ENCODE measurements at regions not wholly inside any gene's neighbourhood (a gene's known extent, or its start where the extent isn't known, plus 50 kb on each side); places are given as distances from the start of the nearest gene placed in this dataset.
"Not testable (repeated sequence)": the region's sequence is repeated elsewhere in the genome, so short reads cannot be mapped to it uniquely, and the experiment has no call there.

- DNase-seq (ENCODE audit: low read depth in 2 of 2): no peak
These were observed 50.1 kb upstream of the ACSL4 start for GRCh38 chrX:109782994-109783700.

- no peak for DNase-seq (ENCODE audit: low read depth in 2 of 2)
These were observed 50.6 kb upstream of the ACSL4 start for GRCh38 chrX:109783701-109784079.

DNA sequence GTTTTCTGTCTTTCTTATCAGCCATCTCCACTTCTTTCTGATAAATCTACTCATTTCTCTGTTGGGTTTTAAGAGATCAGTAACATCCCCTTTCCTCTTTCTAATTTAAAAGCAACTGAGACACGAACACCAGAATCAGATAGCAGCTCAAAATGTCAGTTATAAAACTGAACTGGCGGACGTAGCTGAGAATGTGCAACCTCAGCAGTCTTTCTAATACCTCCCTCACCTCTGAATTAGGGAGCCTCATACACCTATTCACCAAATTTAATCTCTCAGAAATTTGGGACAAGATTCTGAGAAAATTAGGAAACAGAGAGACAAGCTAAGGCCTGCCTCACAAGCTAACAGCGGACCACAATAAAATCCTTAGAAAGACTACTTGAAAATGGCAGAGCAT is 52.0 kb upstream of the ACSL4 start:
- DNase-seq (ENCODE audit: low read depth in 2 of 2): no peak

- DNase-seq (ENCODE audit: low read depth in 2 of 2): not testable (repeated sequence)
These were observed 57.5 kb upstream of the ACSL4 start for GRCh38 chrX:109790511-109790910.

DNA sequence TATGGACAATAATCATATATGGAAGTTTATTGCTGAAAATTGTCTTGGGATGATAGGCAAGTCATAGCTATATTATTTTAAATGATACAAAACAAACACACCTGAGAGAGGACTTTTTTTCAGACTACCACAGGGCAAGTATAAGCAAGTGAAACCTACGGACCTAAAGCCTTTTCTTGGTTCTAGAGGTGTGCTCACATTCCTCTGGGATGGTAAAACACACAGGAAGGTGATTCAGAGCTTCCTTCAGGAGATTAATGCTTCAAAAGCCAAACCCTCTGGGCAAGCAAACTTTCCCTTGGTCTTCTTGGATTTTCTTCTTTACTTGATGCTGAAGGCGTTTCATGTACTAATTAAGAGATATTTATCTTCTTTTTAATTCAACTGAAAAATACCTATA is 60.1 kb upstream of the ACSL4 start:
- no peak for DNase-seq (ENCODE audit: low read depth in 2 of 2)

DNA sequence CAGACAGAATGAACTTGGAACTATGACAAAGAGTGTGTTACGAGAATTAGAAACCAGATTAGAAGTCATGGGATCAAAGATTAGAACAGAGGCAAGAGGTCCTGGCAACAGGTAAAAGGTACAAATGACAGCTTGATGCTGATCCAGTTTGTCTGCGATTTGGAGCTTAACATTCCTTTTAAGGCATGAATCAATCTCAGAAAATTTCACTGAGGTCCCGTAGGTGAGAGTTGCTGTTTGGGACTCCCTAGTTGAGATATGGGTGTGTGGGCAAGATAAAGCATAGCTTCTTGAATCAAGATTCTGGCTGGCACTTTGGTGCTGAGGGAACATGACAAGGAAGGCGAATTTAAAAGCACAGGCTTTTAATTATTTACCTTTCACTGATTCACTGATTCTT is 62.6 kb upstream of the ACSL4 start:
- DNase-seq (ENCODE audit: low read depth in 2 of 2): no peak

DNA sequence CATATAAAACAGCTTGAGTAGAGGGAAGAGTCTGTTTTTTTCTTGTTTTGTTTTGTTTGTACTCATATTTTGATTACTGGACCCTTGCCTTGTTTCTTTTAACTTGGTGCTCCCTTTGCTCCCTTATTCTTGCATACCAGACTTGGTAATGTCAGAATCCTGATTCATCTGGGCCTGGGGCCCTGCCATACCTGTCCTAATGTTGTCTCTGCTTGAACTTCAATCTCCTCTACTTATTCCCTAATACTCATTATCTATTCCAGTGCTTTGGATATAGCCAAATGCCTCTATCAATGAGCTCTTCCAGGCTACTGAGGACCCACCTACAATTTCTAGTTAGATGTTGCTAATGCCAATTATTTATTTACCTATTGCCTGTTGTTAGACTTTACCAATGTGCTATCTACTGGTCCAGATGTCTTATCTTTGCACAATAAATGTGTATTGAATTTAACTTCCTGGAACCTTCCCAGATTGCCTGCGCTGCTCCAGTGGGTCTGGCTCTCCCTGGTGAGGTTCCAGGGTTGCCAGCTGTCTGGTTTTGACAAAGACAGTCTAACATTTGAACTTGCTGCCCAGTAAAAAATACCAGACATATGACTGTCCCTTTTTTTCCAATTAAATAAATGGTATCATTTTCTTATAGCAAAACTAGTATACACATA is 64.4 kb upstream of the ACSL4 start:
- no peak for DNase-seq (ENCODE audit: low read depth in 2 of 2)

DNA sequence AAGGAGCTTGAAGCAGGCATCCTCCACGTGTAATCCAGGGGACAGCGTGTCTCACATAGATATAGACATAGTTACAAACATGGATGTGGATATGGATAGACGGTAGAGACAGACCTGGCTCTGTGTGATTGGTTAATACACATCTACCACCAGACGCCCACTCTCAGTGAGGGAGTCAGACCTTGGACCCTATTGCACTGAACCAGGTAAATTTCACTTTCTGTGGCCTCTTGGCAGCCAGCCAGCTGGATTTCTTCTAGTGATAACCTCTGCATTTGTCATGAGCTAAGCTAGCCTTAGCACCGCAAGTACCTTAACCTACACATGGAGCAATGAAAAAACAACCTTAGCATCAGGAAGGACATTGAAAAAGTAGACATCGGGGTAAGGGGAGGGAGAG is 79.2 kb upstream of the ACSL4 start:
- no peak for DNase-seq (ENCODE audit: low read depth in 2 of 2)

GRCh38 chrX:109813236-109813635 is 80.2 kb upstream of the ACSL4 start:
- no peak for DNase-seq (ENCODE audit: low read depth in 2 of 2)

GRCh38 chrX:109818976-109819375 is 85.9 kb upstream of the ACSL4 start:
- DNase-seq (ENCODE audit: low read depth in 2 of 2): no peak

DNA sequence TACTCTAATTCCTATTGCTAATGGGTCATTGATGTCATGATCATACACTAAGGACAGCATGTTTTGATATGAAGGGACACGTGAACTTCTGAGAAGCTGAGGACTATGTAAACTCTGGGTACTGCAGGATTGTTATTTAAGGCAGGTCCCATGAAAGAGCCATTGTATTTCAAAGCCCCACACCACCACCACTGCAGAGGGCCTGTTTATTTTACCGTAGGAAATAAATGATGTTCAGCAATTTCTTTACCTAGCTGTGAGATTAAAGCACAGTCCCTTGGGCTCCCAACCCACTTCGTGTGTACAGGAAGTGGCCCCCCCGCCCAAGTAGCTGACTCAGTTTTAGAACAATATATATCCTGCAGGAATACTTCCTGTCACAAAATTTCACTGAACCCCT is 89.8 kb upstream of the ACSL4 start:
- no peak for DNase-seq (ENCODE audit: low read depth in 2 of 2)

- no peak for DNase-seq (ENCODE audit: low read depth in 2 of 2)
These were observed 94.1 kb upstream of the ACSL4 start for GRCh38 chrX:109826954-109827708.

- no peak for DNase-seq (ENCODE audit: low read depth in 2 of 2)
These were observed 94.7 kb upstream of the ACSL4 start for GRCh38 chrX:109827772-109828171.

GRCh38 chrX:109830157-109830703 is 97.2 kb upstream of the ACSL4 start:
- no peak for DNase-seq (ENCODE audit: low read depth in 2 of 2)

- DNase-seq (ENCODE audit: low read depth in 2 of 2): no peak
These were observed 97.7 kb upstream of the ACSL4 start for GRCh38 chrX:109830704-109831206.

GRCh38 chrX:109831326-109831985 is 98.4 kb upstream of the ACSL4 start:
- no peak for DNase-seq (ENCODE audit: low read depth in 2 of 2)

DNA sequence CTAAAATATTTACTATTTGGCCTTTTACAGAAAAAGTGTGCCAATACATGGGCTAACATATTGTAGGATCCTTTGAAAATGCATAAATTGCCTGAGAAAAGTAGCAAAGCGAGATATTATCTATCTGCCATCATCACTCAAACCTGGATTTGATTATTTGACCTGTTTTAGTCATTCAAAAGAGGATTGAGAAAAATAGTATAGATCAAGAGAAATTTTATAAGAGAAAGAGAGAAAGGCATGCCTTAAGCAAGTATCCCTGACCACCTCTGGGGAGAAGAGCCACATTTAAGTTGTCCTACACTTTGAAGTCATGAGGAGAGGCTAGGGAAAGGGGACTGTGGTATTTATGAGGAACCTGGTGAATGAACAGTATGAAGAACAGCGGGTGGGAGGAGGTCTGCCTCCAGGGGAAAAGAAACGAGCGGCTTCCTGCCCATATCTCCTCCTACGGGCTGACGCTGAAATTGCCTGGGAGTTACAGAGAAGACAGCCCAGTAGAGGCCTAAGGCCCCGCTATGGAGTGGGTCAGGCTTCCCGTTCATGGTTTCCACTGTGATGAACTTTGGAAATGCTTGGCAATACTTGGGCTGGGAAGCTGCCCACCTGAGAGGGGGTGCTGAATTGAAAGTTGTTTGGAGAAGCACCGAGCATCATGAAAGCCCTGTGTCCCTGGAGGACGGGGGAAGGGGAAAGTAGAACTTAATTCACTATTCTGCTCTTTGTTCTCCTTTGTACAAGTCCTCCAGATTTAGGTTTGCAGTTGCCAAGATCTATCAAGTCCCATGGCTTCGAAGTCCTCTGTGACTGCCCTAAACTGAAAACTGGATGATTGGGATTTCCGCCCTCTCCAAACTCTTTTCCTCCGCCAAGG is 106.9 kb upstream of the ACSL4 start:
- no peak for DNase-seq (ENCODE audit: low read depth in 2 of 2)

DNA sequence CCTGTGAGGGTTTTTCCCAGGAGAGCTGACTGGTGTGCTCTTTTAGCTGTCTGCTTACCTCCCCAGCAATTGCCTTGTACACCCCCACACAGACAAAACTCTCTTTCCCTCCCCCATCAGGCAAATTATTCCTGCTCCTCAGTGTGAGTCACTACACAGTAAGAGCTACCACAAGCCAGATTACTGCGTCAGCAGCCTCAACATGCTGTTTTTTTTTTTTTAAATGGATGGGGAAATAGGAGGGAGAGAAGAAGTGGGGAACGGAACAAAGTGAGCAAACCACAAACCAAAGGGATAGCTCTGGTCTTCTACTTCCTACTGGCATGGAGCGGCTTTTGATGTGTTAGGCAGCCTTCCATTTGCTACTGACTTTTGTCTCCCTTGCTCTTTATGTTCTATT is 107.5 kb upstream of the ACSL4 start:
- DNase-seq (ENCODE audit: low read depth in 2 of 2): no peak

DNA sequence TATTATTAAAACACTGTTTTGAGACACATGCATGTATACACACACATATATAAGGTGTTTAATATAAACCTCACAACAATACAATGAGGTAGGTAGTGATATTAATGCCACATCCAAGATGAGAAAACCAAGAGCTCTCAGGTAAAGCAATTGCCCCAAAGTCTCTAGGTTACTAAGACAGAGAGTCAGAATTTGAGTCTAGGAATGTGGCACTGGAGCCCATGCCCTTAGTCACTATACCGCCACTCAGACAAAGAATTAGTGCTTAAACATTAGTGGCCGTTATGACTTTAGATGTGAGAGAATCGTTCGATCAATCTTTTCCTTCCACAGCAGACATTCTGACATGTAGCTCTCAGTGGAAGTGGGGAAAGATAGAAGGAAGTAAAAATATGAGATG is 108.2 kb upstream of the ACSL4 start:
- DNase-seq (ENCODE audit: low read depth in 2 of 2): no peak

GRCh38 chrX:109841869-109842579 is 109.0 kb upstream of the ACSL4 start:
- no peak for DNase-seq (ENCODE audit: low read depth in 2 of 2)

Data from stimulated activated CD4-positive, alpha-beta T cell treated with anti-CD3 and anti-CD28 coated beads, Interleukin-1b, Interleukin-23, amount 100 ng/mL, for 1 hour (primary cell).